HCT116 (cell line): ENCODE measurements at regions not wholly inside any gene's neighbourhood (a gene's known extent, or its start where the extent isn't known, plus 50 kb on each side); places are given as distances from the start of the nearest gene placed in this dataset.

Experiments used
- ATAC-seq: fragments of 200-7000 bp; cut with Tn5 transposase; 2 replicates; pipeline ENCODE4 v1.9.1; 2020; ENCODE audit warnings: mild to moderate bottlenecking, moderate library complexity
- BruUV-seq: library from RNA; stranded (reverse); fragments of 400-500 nt; replicated peaks from 2 replicates; lab custom pipeline; 2021; lab: Mats Ljungman, UMichigan
- CTCF ChIA-PET: fragments of 300-600 bp; sonication (Branson Sonifier 250); formaldehyde crosslinking; loops from one replicate; lab custom pipeline; 2021; ENCODE audit warnings: antibody characterized with exemption; lab: Charles Lee
- POLR2A ChIA-PET: fragments of 300-600, 350-600 bp; sonication (Branson Sonifier 250); formaldehyde crosslinking; loops from one replicate; lab custom pipeline; 2021; ENCODE audit warnings: antibody characterized with exemption; lab: Charles Lee
- RAD21 ChIA-PET, 2 experiments: fragments of 300-600 bp; sonication (Branson Sonifier 250); formaldehyde crosslinking; loops; one replicate each; lab custom pipeline; 2023; ENCODE audit warnings: low total read pairs in 2 of 2; ENCODE audit not compliant: uncharacterized antibody in 2 of 2, unreplicated experiment in 2 of 2, low non-redundant PET in 1 of 2; lab: Charles Lee
- DNase-seq: peaks from one replicate; pipeline ENCODE4 v3.0.0-alpha.2; 2010; ENCODE audit warnings: low read depth, low spot score
- H2AFZ ChIP-seq: fragments of 200-600 bp; shearing (Covaris generic), sonication (generic); 2 replicates; pipeline ENCODE4 v1.6.1; 2017; ENCODE audit warnings: low read depth, mixed run types, mixed read lengths, antibody characterized with exemption, low read length; ENCODE audit not compliant: poor library complexity, severe bottlenecking
- H3K27ac ChIP-seq: 2 replicates; pipeline ENCODE4 v1.5.1; 2012; ENCODE audit warnings: low read depth, low read length
- H3K27me3 ChIP-seq: fragments of 200-600 bp; sonication (generic); 2 replicates; pipeline ENCODE4 v1.6.1; 2016; ENCODE audit warnings: mixed run types, low read length, mixed read lengths; ENCODE audit not compliant: insufficient read depth
- H3K36me3 ChIP-seq, 2 experiments: fragments of 200-500 bp in 1 of 2; fragments of 200-600 bp in 1 of 2; sonication (Bioruptor generic) in 1 of 2; sonication (generic) in 1 of 2; 2 replicates each; pipeline versions ENCODE4 v1.5.1 to v1.6.1; 2014 to 2016; ENCODE audit warnings: low read length in 2 of 2, inconsistent platforms in 1 of 2, mixed read lengths in 1 of 2, mixed run types in 1 of 2; ENCODE audit not compliant: insufficient read depth in 2 of 2, control insufficient read depth in 1 of 2
- H3K4me1 ChIP-seq, 2 experiments: fragments of 200-600 bp in 1 of 2; sonication (generic) in 1 of 2; 2 replicates each; pipeline versions ENCODE4 v1.5.1 to v1.6.1; 2012 to 2017; ENCODE audit warnings: low read length in 2 of 2, inconsistent platforms in 1 of 2, mild to moderate bottlenecking in 1 of 2, mixed read lengths in 1 of 2, mixed run types in 1 of 2, moderate library complexity in 1 of 2; ENCODE audit not compliant: insufficient read depth in 2 of 2, control insufficient read depth in 1 of 2
- H3K4me2 ChIP-seq: fragments of 200-600 bp; sonication (generic); 2 replicates; pipeline ENCODE4 v1.6.1; 2017; ENCODE audit warnings: mixed run types, low read length, mixed read lengths
- H3K4me3 ChIP-seq, 2 experiments: fragments of 200-600 bp in 1 of 2; sonication (generic) in 1 of 2; replicated peaks in 1 of 2; 2 replicates each; pipeline ENCODE4 v1.5.1; 2011 to 2016; ENCODE audit warnings: low read length in 2 of 2, control low read depth in 1 of 2, low read depth in 1 of 2, mild to moderate bottlenecking in 1 of 2, mixed read lengths in 1 of 2, mixed run types in 1 of 2
- H3K79me2 ChIP-seq: fragments of 200-600 bp; sonication (generic); 2 replicates; pipeline ENCODE4 v1.6.1; 2017; ENCODE audit warnings: mild to moderate bottlenecking, mixed run types, low read length, moderate library complexity, mixed read lengths; ENCODE audit not compliant: insufficient read depth
- H3K9ac ChIP-seq: fragments of 200-600 bp; sonication (generic); 2 replicates; pipeline ENCODE4 v1.6.1; 2016; ENCODE audit warnings: low read length, mixed read lengths
- H3K9me2 ChIP-seq: fragments of 200-600 bp; sonication (generic), shearing (Covaris generic); 2 replicates; pipeline ENCODE4 v1.6.1; 2017; ENCODE audit warnings: mixed run types, mild to moderate bottlenecking, moderate library complexity; ENCODE audit not compliant: insufficient read depth
- H3K9me3 ChIP-seq, 2 experiments: fragments of 200-500 bp in 1 of 2; fragments of 200-600 bp in 1 of 2; sonication (Bioruptor generic) in 1 of 2; sonication (generic) in 1 of 2; 2 replicates each; pipeline ENCODE4 v1.6.1; 2014 to 2017; ENCODE audit warnings: low read length in 2 of 2, mixed read lengths in 2 of 2, inconsistent platforms in 1 of 2, low read depth in 1 of 2, mild to moderate bottlenecking in 1 of 2, mixed run types in 1 of 2, moderate library complexity in 1 of 2; ENCODE audit not compliant: control insufficient read depth in 1 of 2, insufficient read depth in 1 of 2
- H4K20me1 ChIP-seq: fragments of 200-600 bp; sonication (generic), shearing (Covaris generic); 2 replicates; pipeline ENCODE4 v1.6.1; 2017; ENCODE audit warnings: mixed run types, mild to moderate bottlenecking, moderate library complexity; ENCODE audit not compliant: insufficient read depth
- CBX3 ChIP-seq: IDR thresholded peaks from 2 replicates; pipeline ENCODE4 v1.6.1; 2012; ENCODE audit warnings: low read depth
- CEBPB ChIP-seq: IDR thresholded peaks from 2 replicates; pipeline ENCODE4 v1.6.1; 2012; ENCODE audit warnings: low read depth
- CTCF ChIP-seq, 3 experiments: fragments of 200-600 bp in 1 of 3; sonication (generic) in 1 of 3; IDR thresholded peaks in 2 of 3; conservative IDR thresholded peaks in 1 of 3; 2 replicates each; pipeline ENCODE4 v1.5.1; 2012 to 2017; ENCODE audit warnings: low read depth in 2 of 3, low read length in 2 of 3, antibody characterized with exemption in 1 of 3, borderline replicate concordance in 1 of 3, control low read depth in 1 of 3, mild to moderate bottlenecking in 1 of 3, mixed read lengths in 1 of 3, mixed run types in 1 of 3, moderate library complexity in 1 of 3; ENCODE audit not compliant: insufficient read depth in 1 of 3
- EGR1 ChIP-seq: IDR thresholded peaks from 2 replicates; pipeline ENCODE4 v1.6.1; 2012; ENCODE audit warnings: low read depth
- ELF1 ChIP-seq: IDR thresholded peaks from 2 replicates; pipeline ENCODE4 v1.6.1; 2012; ENCODE audit warnings: low read depth, borderline replicate concordance
- FOSL1 ChIP-seq: IDR thresholded peaks from 2 replicates; pipeline ENCODE4 v1.6.1; 2012; ENCODE audit warnings: low read depth
- JUND ChIP-seq: IDR thresholded peaks from 2 replicates; pipeline ENCODE4 v1.6.1; 2012
- MAX ChIP-seq: IDR thresholded peaks from 2 replicates; pipeline ENCODE4 v1.6.1; 2012
- POLR2A ChIP-seq: IDR thresholded peaks from 2 replicates; pipeline ENCODE4 v1.7.0; 2011; ENCODE audit warnings: borderline replicate concordance; ENCODE audit not compliant: insufficient read depth, insufficient read length; ENCODE audit errors: extremely low read depth
- POLR2AphosphoS5 ChIP-seq: IDR thresholded peaks from 2 replicates; pipeline ENCODE4 v1.6.1; 2011; ENCODE audit warnings: mild to moderate bottlenecking, low read depth, low read length, moderate library complexity
- RAD21 ChIP-seq: IDR thresholded peaks from 2 replicates; pipeline ENCODE4 v1.6.1; 2012; ENCODE audit warnings: low read depth, mild to moderate bottlenecking
- SP1 ChIP-seq: IDR thresholded peaks from 2 replicates; pipeline ENCODE4 v1.6.1; 2012; ENCODE audit warnings: low read depth
- TCF7L2 ChIP-seq: IDR thresholded peaks from 2 replicates; pipeline ENCODE4 v1.7.0; 2011; ENCODE audit warnings: borderline replicate concordance, inconsistent platforms; ENCODE audit not compliant: insufficient read depth, insufficient read length; ENCODE audit errors: extremely low read depth
- YY1 ChIP-seq: IDR thresholded peaks from 2 replicates; pipeline ENCODE4 v1.6.1; 2011; ENCODE audit warnings: low read length, low read depth, moderate library complexity, mild to moderate bottlenecking; ENCODE audit not compliant: insufficient replicate concordance; ENCODE audit errors: extremely low read depth
- ZFX ChIP-seq: fragments of 450-650 bp; IDR thresholded peaks from 2 replicates; pipeline ENCODE4 v1.6.1; 2017
- ZNF274 ChIP-seq: fragments of 200-500 bp; sonication (Bioruptor generic); IDR thresholded peaks from 2 replicates; pipeline ENCODE4 v1.6.1; 2014; ENCODE audit warnings: mild to moderate bottlenecking, low read depth, low read length, inconsistent platforms
- intact Hi-C: fragments of 100-400 bp; cut with micrococcal nuclease; formaldehyde crosslinking; loops from 2 replicates; pipeline ENCODE4 v1.10.0; 2022
- TF ChIP-seq, protein P1 (sequence below): IDR thresholded peaks from 2 replicates; pipeline ENCODE4 v1.6.1; 2012; ENCODE audit warnings: low read depth

GRCh38 chr4:154088741-154089140, 299.9 kb upstream of the SFRP2 start:
- ChIA-PET RAD21 (no interaction called here), POLR2A (no interaction called here), CTCF (no interaction called here)
- H3K4me2 ChIP-seq = no peak overlapping the region
- H3K79me2 ChIP-seq = no peaks in the 10 kb centered on the region
- no peak for DNase-seq
- H3K4me3 ChIP-seq = no peak overlapping the region
- no TSS peak for BruUV-seq
- H3K27me3 ChIP-seq = 0 out of 2 replicates have a peak, but pooled peaks cover 2% of the 10 kb centered on the region
- no peak overlapping the region for H3K27ac ChIP-seq
- no peaks in the 10 kb centered on the region for H4K20me1 ChIP-seq
- ATAC-seq = no peak
- intact Hi-C loops = no loop called here
- no peaks in the 10 kb centered on the region for H3K9me2 ChIP-seq
- TF ChIP-seq ZNF274 (no peak), CEBPB (no peak), EGR1 (no peak), POLR2A (no peak), CBX3 (no peak), SP1 (no peak), YY1 (no peak), CTCF (IDR thresholded peaks at IDR 0.05 in 2 of 3, conservative IDR thresholded peaks at IDR 0.05 in 1 of 3; ENCODE audit: borderline replicate concordance in 1 of 3, insufficient read depth in 1 of 3, low read depth in 2 of 3, low read length in 2 of 3) (no peak), ZFX (no peak), FOSL1 (no peak)
- peak overlapping the region; percentile 21 for H2AFZ ChIP-seq
- no peaks in the 10 kb centered on the region for H3K36me3 ChIP-seq
- no peaks in the 10 kb centered on the region for H3K9me3 ChIP-seq
- no peak overlapping the region for H3K9ac ChIP-seq
- H3K4me1 ChIP-seq = peaks cover 0 to 4% of the 10 kb centered on the region in 2 experiments; a peak in 1 of 4 replicates

DNA sequence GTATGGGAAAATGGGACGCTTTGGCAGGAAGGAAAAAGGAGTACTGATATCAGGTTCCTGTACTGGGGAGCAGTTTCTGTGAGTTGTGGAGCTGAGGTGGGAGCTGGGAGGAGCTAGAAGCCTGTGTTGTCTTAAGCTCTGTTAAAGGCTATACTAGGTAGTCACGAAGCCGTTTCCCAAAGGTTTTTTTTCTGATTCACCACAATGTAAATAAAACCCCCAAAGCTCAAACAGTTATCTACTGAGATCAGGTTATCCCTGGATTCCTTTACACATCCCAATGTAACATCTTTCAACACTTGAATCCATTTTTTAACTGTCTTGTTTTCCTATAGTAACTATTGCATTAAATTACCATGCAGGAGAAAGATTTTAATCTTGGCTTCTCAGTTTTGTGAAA, 297.4 kb upstream of the SFRP2 start:
- BruUV-seq = no TSS peak
- H3K27ac ChIP-seq = no peak overlapping the region
- no peaks in the 10 kb centered on the region for H3K9me3 ChIP-seq
- intact Hi-C loops = no loop called here
- ChIA-PET CTCF (no interaction called here), POLR2A (no interaction called here), RAD21 (no interaction called here)
- peaks cover 0 to 8% of the 10 kb centered on the region in 2 experiments; a peak in 1 of 4 replicates for H3K4me1 ChIP-seq
- H3K36me3 ChIP-seq = no peaks in the 10 kb centered on the region
- H3K4me3 ChIP-seq = no peak overlapping the region
- 0 out of 2 replicates have a peak, but pooled peaks cover 2% of the 10 kb centered on the region for H3K27me3 ChIP-seq
- no peaks in the 10 kb centered on the region for H4K20me1 ChIP-seq
- no peak overlapping the region for H3K4me2 ChIP-seq
- no peaks in the 10 kb centered on the region for H3K9me2 ChIP-seq
- DNase-seq (no peak), ATAC-seq (no peak)
- H3K9ac ChIP-seq = no peak overlapping the region
- no peaks in the 10 kb centered on the region for H3K79me2 ChIP-seq
- no peak overlapping the region for H2AFZ ChIP-seq
- TF ChIP-seq POLR2AphosphoS5 (no peak), YY1 (no peak), ZFX (no peak), TCF7L2 (no peak), ELF1 (no peak), POLR2A (no peak), RAD21 (no peak), MAX (no peak), SP1 (no peak), EGR1 (no peak), JUND (no peak)
- TF ChIP-seq, protein P1, sequence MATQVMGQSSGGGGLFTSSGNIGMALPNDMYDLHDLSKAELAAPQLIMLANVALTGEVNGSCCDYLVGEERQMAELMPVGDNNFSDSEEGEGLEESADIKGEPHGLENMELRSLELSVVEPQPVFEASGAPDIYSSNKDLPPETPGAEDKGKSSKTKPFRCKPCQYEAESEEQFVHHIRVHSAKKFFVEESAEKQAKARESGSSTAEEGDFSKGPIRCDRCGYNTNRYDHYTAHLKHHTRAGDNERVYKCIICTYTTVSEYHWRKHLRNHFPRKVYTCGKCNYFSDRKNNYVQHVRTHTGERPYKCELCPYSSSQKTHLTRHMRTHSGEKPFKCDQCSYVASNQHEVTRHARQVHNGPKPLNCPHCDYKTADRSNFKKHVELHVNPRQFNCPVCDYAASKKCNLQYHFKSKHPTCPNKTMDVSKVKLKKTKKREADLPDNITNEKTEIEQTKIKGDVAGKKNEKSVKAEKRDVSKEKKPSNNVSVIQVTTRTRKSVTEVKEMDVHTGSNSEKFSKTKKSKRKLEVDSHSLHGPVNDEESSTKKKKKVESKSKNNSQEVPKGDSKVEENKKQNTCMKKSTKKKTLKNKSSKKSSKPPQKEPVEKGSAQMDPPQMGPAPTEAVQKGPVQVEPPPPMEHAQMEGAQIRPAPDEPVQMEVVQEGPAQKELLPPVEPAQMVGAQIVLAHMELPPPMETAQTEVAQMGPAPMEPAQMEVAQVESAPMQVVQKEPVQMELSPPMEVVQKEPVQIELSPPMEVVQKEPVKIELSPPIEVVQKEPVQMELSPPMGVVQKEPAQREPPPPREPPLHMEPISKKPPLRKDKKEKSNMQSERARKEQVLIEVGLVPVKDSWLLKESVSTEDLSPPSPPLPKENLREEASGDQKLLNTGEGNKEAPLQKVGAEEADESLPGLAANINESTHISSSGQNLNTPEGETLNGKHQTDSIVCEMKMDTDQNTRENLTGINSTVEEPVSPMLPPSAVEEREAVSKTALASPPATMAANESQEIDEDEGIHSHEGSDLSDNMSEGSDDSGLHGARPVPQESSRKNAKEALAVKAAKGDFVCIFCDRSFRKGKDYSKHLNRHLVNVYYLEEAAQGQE = no peak
